Hepatocyte (in vitro differentiated cells): ENCODE measurements at regions not wholly inside any gene's neighbourhood (a gene's known extent, or its start where the extent isn't known, plus 50 kb on each side); places are given as distances from the start of the nearest gene placed in this dataset.

Experiments
- DNase-seq: peaks from one replicate; pipeline ENCODE4 v3.0.0-alpha.2; 2016; ENCODE audit warnings: low spot score
- H2AFZ ChIP-seq: fragments of 200-600 bp; sonication (generic); 2 replicates; pipeline ENCODE4 v1.6.0; 2016; ENCODE audit warnings: antibody characterized with exemption, mild to moderate bottlenecking
- H3K27ac ChIP-seq: fragments of 200-600 bp; sonication (generic); 2 replicates; pipeline ENCODE4 v1.5.1; 2016; ENCODE audit warnings: mild to moderate bottlenecking
- H3K27me3 ChIP-seq: fragments of 200-600 bp; sonication (generic); 2 replicates; pipeline ENCODE4 v1.6.1; 2016
- H3K36me3 ChIP-seq: fragments of 200-600 bp; sonication (generic); replicated peaks from 2 replicates; pipeline ENCODE4 v1.5.1; 2016; ENCODE audit warnings: low read depth; ENCODE audit not compliant: insufficient read depth
- H3K4me1 ChIP-seq: fragments of 200-600 bp; sonication (generic); 2 replicates; pipeline ENCODE4 v1.5.1; 2016; ENCODE audit warnings: mild to moderate bottlenecking, moderate library complexity; ENCODE audit not compliant: insufficient read depth
- H3K4me2 ChIP-seq: fragments of 200-600 bp; sonication (generic); 2 replicates; pipeline ENCODE4 v1.6.0; 2016
- H3K4me3 ChIP-seq: fragments of 200-600 bp; sonication (generic); 2 replicates; pipeline ENCODE4 v1.5.1; 2016; ENCODE audit warnings: mild to moderate bottlenecking
- H3K79me2 ChIP-seq: fragments of 200-600 bp; sonication (generic); 2 replicates; pipeline ENCODE4 v1.6.0; 2017; ENCODE audit warnings: mild to moderate bottlenecking
- H3K9me2 ChIP-seq: fragments of 200-600 bp; sonication (generic); replicated peaks from 2 replicates; pipeline ENCODE4 v1.6.0; 2017; ENCODE audit warnings: mild to moderate bottlenecking; ENCODE audit not compliant: insufficient read depth
- H3K9me3 ChIP-seq: fragments of 200-600 bp; sonication (generic); 2 replicates; pipeline ENCODE4 v1.5.1; 2016; ENCODE audit warnings: low read depth, mild to moderate bottlenecking
- H4K20me1 ChIP-seq: fragments of 200-600 bp; sonication (generic); 2 replicates; pipeline ENCODE4 v1.6.0; 2016; ENCODE audit warnings: mild to moderate bottlenecking; ENCODE audit not compliant: insufficient read depth, poor library complexity, severe bottlenecking
- EZH2 ChIP-seq: fragments of 200-600 bp; sonication (generic); IDR thresholded peaks from 2 replicates; pipeline ENCODE4 v1.6.1; 2016; ENCODE audit warnings: antibody characterized with exemption, mild to moderate bottlenecking, borderline replicate concordance
- EZH2phosphoT487 ChIP-seq: fragments of 200-600 bp; sonication (generic); IDR thresholded peaks from one replicate; pipeline ENCODE4 v1.6.1; 2018; ENCODE audit warnings: antibody characterized with exemption, mild to moderate bottlenecking, low read depth, moderate library complexity; ENCODE audit not compliant: unreplicated experiment, severe bottlenecking
- WGBS: methylation state at CpG from one replicate; pipeline ENCODE4 v1.1.6; 2016; ENCODE audit warnings: low lambda C conversion rate; ENCODE audit errors: missing lambda C conversion rate; 5-methylcytosine and 5-hydroxymethylcytosine counted together
- TF ChIP-seq, protein P1 (sequence below): fragments of 200-600 bp; sonication (generic); IDR thresholded peaks from 2 replicates; pipeline ENCODE4 v1.5.1; 2016; ENCODE audit warnings: antibody characterized with exemption, mild to moderate bottlenecking; ENCODE audit not compliant: poor library complexity

DNA sequence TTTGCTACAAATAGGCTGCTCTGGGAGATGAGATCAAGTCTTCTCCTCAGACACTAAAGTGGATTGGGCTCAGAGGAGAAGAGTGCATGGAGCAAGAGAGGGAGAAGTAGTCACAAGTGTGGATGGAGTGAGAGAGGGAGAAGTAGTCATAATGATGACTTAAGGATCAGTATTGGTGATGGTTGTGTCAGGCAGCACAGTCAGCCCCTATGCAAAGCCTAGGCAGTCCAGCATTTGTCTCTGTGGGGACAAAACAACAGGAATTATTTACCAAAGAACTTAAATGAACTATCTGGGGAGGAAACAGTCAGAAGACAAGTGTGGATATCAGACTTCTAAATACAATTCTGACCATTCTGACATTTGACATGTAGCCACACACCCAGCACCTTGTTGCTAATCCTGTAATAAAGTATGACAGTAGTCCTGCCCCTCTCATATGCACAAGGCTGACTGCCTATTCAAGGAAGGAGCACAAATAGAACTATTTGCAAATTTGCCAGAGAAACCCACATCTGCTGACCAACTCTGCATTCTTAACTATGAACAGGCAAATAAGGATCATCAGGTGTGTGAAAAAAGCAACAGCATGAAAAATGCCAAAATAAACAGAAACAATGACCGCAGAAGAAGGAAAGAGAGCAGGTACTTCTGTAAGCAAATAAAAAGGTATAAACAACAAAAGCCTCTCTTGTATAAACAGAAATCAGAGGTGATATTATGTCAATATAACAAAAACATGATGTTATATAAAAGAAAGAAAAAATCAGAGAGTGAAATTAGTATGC is 1597.9 kb upstream of the ACVR2A start:
- Histone ChIP-seq H4K20me1 (no peaks in the 10 kb centered on the region), H3K9me2 (no peaks in the 10 kb centered on the region), H3K4me1 (no peaks in the 10 kb centered on the region), H3K27me3 (no peaks in the 10 kb centered on the region), H2AFZ (no peak overlapping the region), H3K27ac (no peak overlapping the region), H3K36me3 (no peaks in the 10 kb centered on the region), H3K79me2 (no peaks in the 10 kb centered on the region), H3K4me2 (no peak overlapping the region), H3K9me3 (no peaks in the 10 kb centered on the region), H3K4me3 (no peak overlapping the region)
- WGBS = 4% methylated on average over 1 of the region's 1 CpG
- DNase-seq = no peak
- TF ChIP-seq EZH2 (no peak), EZH2phosphoT487 (no peak)
- TF ChIP-seq, protein P1, sequence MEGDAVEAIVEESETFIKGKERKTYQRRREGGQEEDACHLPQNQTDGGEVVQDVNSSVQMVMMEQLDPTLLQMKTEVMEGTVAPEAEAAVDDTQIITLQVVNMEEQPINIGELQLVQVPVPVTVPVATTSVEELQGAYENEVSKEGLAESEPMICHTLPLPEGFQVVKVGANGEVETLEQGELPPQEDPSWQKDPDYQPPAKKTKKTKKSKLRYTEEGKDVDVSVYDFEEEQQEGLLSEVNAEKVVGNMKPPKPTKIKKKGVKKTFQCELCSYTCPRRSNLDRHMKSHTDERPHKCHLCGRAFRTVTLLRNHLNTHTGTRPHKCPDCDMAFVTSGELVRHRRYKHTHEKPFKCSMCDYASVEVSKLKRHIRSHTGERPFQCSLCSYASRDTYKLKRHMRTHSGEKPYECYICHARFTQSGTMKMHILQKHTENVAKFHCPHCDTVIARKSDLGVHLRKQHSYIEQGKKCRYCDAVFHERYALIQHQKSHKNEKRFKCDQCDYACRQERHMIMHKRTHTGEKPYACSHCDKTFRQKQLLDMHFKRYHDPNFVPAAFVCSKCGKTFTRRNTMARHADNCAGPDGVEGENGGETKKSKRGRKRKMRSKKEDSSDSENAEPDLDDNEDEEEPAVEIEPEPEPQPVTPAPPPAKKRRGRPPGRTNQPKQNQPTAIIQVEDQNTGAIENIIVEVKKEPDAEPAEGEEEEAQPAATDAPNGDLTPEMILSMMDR = no peak

DNA sequence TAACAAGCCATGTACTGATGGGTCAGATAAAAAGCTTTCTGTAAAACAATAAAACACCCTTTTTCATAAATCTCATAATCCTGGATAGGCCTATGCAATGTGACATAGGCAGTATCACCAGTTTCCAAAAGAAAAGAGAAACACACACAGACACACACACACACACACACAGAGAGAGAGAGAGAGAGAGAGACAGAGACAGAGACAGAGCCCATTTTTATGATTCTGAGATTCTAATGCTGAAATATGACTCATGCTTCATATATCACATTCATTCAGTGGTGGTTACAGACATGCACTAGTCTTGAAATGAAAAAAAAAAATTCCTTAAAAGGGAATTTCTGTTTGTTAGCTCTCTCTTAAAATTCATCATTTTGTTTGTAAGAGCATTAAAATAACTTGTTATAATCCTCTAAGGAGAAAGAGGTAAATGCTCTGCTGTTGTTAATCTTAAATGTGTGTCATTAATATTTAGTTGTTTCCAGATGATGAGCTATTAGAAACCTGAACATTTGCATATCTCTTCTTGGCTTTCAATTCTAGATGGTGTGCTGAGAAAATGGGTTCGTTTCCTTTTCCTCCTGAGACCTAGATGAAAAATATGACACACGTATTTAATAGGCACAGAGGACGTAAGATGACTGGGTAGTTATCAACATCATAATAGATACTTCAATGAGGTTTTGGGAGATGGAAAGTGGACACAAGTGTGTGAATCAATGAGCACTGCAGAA is 1598.7 kb upstream of the ACVR2A start:
- no peaks in the 10 kb centered on the region for H3K36me3 ChIP-seq
- H2AFZ ChIP-seq = no peak overlapping the region
- DNase-seq = no peak
- TF ChIP-seq, protein P1 = no peak
- TF ChIP-seq EZH2 (no peak), EZH2phosphoT487 (no peak)
- no peaks in the 10 kb centered on the region for H3K9me3 ChIP-seq
- WGBS = 56% methylated on average over 3 of the region's 3 CpGs
- H3K79me2 ChIP-seq = no peaks in the 10 kb centered on the region
- no peaks in the 10 kb centered on the region for H4K20me1 ChIP-seq
- H3K9me2 ChIP-seq = no peaks in the 10 kb centered on the region
- no peak overlapping the region for H3K27ac ChIP-seq
- no peak overlapping the region for H3K4me2 ChIP-seq
- no peak overlapping the region for H3K4me3 ChIP-seq
- H3K27me3 ChIP-seq = no peaks in the 10 kb centered on the region
- H3K4me1 ChIP-seq = no peaks in the 10 kb centered on the region

DNA sequence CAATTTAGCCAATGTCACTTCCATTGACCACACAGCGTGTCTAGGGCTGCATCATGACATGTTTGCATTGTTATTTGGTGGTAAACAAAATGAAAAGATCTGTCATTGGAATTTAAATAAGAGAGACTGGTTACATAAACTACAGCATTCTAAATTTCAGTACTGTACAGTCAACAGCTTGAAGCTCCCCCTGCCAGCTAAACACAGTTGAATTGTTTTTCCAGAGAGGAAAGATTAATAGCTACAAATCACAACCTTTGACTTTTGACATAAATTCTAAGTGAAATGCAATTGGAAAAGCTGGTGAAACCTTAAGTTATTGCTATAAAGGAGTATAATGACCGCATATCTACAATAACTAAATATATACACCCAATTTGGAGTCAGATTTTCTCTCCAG is 1600.0 kb upstream of the ACVR2A start:
- Histone ChIP-seq H4K20me1 (no peaks in the 10 kb centered on the region), H3K27me3 (no peaks in the 10 kb centered on the region), H3K79me2 (no peaks in the 10 kb centered on the region), H3K4me2 (no peak overlapping the region), H3K9me2 (no peaks in the 10 kb centered on the region), H3K9me3 (no peaks in the 10 kb centered on the region), H3K36me3 (no peaks in the 10 kb centered on the region), H3K27ac (no peak overlapping the region), H2AFZ (no peak overlapping the region), H3K4me3 (no peak overlapping the region), H3K4me1 (no peaks in the 10 kb centered on the region)
- 70% methylated on average over 2 of the region's 2 CpGs for WGBS
- DNase-seq = no peak
- TF ChIP-seq EZH2 = no peak

- WGBS = 42% methylated on average over 2 of the region's 2 CpGs
- no peak overlapping the region for H3K4me2 ChIP-seq
These were observed 1600.7 kb upstream of the ACVR2A start for GRCh38 chr2:146244131-146244530.

More at GRCh38 chr2:146244131-146244530, 1600.7 kb upstream of the ACVR2A start:
- DNase-seq = no peak
- H3K9me3 ChIP-seq = no peaks in the 10 kb centered on the region
- H3K4me3 ChIP-seq = no peak overlapping the region
- no peak overlapping the region for H2AFZ ChIP-seq
- H3K9me2 ChIP-seq = no peaks in the 10 kb centered on the region
- TF ChIP-seq EZH2phosphoT487 (no peak), EZH2 (no peak)
- TF ChIP-seq, protein P1 = no peak
- no peaks in the 10 kb centered on the region for H3K27me3 ChIP-seq
- no peak overlapping the region for H3K27ac ChIP-seq
- no peaks in the 10 kb centered on the region for H3K4me1 ChIP-seq
- H3K79me2 ChIP-seq = no peaks in the 10 kb centered on the region
- no peaks in the 10 kb centered on the region for H3K36me3 ChIP-seq
- no peaks in the 10 kb centered on the region for H4K20me1 ChIP-seq
